NCI-H1048 (cell line): ENCODE measurements at regions not wholly inside any gene's neighbourhood (a gene's known extent, or its start where the extent isn't known, plus 50 kb on each side); places are given as distances from the start of the nearest gene placed in this dataset.
"Not testable (repeated sequence)": the region's sequence is repeated elsewhere in the genome, so short reads cannot be mapped to it uniquely, and the experiment has no call there.

Experiments
- DNase-seq: peaks from one replicate; lab custom pipeline; 2025; lab: John Stamatoyannopoulos, UW

DNA sequence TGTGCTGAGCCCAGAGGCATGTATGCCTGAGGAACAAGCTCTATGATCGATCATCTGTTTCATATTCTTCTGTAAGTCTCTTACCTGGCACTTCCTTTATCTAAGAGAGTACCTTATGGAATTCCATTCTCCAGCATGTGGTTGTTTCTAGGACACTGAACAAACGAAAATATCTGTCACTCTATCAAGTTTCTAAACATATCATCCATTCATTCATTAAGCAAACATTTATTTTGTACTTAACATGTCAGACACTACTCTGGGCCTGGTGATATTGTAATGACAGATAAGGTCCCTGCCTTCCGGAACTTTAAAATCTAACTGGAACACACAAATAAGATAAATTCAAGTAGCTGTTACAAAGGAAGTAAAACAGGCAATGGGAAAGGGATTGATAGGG, 477.1 kb downstream of the IGSF11 start:
- DNase-seq = no peak

DNA sequence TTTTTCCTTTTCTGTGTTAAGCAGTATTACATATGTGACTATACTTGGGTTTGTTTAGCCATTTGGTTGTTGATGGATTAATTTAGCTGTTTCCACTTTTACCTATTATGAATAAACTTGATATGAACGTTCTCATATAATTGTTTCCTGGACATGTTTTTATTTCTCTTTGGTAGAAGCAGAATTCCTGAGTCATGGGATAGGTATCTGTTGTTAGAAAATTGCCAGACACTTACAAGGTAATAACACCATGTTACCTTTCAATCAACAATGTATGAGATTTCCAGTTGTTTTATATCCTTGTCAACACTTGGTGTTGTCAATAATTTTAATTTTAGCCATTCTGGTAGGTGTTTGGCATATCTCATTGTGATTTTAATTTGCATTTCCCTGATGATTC, 475.4 kb downstream of the IGSF11 start:
- no peak for DNase-seq

DNA sequence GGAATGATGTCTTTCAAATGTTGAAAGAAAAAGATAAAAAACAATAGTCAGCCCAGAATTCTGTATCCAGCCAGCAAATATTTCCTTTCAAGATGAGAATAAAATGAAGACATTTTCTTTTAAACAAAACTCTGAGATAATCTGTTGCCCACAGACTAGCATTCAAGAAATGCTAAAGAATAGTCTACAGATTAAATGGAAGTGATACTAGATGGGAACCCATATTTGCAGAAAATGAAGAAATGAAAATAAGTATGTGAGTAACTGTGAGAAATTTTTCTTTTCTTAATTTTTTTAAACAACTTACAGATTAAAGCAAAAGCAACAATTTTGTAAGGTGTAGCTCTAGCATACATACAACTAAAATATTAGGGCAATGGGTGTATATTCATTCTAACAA, 469.8 kb downstream of the IGSF11 start:
- DNase-seq = no peak

DNA sequence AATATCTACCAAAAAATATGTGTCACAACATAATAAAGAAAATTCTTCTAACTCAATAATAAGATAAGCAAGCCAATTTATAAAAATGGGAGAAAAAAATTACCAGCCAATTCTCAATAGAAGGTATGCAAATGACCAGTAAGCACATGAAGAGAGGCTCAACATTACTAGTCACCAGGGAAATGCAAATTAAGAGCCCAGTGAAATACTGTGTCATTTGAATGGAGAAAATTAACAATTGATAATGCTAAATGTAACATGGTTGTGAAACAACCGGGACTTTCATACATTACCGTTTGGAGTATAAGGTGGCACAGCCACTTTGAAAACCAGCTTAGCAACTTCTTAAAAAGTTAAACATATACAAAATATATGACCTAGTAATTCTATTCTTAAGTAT, 460.7 kb downstream of the IGSF11 start:
- DNase-seq = peak; percentile 45

DNA sequence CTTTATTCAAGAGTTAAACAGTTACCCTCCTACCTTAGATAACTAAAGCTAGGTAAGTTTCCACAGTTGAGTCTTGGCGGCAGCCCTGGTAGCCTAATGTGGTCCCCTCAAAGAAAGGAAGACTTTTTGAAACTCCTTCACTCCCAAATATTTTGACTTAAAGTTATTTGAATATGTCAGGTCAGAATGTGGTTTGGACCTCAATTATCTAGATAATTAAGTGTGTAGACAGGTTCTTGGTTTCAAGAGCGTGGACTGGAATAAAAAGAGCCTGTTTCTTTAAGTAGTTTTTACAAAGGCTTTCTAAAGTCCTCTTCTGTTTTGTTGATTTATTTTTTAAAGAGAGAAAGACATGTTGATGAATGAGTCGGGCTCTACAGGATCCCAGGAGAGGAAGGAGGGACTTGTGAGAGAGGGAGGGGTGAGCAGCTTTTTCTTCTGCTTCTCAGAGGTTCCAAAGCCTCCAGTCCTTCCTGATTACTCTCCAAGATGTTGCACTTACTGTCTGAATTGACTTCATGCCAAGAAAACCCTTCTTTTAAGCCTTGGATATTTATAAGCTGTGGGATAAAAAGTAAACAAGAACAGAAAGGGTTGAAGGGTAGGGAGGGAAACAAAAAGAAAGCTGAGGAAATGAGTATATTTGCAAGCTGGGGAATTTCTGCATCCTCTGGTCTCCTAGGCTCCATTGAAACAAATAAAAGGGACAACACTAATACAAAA, 457.4 kb downstream of the IGSF11 start:
- no peak for DNase-seq

DNA sequence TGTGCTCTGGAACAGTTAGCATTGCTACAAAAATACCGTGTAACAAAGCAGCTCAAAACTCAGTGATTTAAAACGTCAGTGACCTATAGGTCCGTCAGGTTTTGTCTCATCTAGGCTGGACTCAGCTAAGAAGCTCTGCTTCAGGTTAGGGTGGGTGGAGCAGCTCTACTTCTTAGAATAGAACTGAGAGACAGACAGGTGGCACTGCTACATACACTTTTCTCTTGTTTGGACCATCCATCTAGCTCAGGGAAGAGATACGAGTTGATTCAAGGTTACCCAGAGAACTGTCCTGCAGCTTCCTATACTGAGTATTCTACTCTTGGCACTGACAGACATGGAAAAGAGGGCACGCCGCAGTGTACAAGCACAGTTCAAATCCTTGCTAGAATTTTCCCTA, 456.1 kb downstream of the IGSF11 start:
- no peak for DNase-seq

DNA sequence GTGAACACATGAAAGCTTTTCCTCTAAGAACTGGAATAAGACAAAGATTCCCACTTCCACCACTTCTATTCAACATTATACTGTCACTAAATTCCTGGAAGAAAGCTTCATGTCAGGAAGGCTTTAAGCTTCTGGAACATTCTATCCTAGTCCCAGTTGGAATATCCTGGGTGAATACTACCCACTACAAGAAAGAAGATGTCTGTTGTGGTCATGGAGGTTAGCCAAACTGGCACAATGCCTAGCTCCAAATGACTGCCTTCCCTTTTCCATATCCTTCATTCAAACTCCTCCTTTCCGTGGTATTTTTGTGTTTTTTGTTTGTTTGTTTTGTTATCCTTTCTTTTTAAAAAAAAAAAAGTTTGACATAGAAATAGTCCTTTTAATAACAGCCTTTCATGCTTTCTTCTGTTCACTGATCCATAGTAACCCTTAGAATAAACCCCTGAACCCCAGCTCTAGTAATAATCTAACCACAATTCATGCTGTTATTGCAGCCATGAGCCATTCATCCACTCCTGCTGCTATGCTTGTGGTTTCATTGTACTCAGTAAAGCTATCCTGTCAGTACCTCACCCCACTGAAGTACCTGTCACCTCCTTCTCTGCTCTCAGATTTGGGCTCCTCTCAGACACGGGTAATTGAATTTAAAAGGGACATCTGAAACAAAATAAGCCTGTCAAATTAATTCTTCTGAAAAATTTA, 447.5 kb downstream of the IGSF11 start:
- no peak for DNase-seq

DNA sequence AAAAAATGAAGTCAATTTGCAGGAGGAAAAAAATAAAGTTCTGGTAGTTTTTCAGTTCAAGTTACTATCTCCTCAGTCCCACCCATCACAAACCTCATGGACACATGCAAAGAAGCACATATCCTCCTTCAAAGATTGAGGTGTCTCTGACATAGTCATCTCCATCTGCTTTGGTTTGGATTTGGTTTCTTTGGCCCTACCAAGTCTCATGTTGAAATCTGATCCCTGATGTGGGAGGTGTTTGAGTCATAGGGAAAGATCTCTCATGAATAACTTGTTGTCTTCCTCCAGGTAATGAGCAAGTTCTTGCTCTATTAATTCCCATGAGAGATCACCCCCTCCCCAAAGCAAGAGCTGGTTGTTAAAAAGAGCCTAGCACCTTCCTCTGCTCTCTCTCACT, 446.8 kb downstream of the IGSF11 start:
- no peak for DNase-seq

DNA sequence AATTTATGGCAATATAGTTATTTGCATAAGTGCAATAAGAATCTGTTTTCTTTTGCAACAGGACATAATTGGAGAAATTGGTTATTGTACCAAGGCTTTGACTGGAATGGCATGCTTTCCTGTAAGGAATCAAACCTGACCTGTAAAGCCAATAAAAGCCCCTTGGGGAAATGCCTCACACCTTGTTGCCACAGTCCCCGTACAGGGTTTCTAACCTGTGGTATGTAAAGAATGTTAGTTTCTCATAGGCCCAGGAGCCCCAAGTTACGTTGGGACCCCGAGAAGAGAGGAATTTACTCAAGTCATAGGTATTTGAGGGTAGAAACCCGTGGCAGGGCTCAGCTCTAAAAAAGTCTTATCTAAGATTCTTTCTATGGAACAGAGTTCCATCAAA, 441.4 kb downstream of the IGSF11 start:
- DNase-seq = no peak

DNA sequence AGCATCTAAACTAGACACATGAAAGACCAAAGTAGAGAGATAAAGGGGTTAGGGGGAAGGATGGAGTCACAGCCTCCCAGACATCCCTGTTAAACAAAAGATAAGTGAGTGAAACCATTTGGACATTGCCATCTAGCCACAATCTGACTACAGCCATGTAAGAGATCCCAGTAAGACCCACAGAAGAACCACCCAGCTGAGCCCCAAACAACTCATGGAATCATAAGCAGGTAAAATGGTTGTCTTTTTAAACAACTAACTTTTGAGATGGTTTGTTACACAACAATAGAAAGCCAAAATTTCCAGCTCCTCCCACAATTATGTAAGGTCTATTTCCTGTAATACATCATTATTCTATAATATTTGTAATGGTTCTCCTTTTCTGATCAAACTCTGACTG, 437.5 kb downstream of the IGSF11 start:
- DNase-seq = no peak

DNA sequence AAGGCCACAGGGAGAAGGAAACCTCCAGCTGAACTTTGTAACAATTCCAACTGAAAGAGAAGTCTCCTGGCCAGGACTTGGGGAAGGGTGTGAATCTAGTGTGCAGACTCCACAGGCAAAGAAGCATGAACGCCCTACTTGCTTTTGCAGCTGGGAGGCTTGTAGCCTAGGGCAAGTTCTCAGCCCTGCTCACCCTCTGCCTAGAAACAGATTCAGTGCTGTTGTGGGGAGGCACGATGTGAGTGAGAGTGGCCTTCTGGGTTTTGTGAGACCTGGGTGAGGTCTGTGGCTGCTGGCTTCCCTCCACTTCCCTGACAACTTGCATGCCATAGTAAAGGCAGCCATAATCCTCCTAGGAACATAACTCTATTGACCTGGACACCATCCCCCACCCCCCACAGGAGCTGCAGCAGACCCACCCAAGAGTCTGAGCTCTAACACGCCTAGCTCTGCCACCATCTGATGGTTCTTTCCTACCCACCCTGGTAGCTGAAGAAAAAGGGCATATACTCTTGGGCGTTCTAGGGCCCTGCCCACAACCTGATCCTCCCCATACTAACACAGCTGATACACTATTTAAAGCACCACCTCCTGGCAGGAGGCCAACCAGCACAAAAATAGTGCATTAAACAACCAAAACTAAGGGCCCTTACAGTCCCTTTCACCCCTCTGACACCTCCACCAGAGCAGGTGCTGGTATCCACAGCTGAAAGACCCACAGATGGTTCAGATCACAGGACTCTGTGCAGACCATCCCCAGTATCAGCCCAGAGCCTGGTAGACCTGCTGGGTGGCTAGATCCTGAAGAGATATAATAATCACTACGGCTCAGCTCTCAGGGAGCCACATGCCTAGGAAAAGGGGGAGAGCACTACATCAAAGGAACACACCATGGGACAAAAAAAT, 426.5 kb downstream of the IGSF11 start:
- no peak for DNase-seq

DNA sequence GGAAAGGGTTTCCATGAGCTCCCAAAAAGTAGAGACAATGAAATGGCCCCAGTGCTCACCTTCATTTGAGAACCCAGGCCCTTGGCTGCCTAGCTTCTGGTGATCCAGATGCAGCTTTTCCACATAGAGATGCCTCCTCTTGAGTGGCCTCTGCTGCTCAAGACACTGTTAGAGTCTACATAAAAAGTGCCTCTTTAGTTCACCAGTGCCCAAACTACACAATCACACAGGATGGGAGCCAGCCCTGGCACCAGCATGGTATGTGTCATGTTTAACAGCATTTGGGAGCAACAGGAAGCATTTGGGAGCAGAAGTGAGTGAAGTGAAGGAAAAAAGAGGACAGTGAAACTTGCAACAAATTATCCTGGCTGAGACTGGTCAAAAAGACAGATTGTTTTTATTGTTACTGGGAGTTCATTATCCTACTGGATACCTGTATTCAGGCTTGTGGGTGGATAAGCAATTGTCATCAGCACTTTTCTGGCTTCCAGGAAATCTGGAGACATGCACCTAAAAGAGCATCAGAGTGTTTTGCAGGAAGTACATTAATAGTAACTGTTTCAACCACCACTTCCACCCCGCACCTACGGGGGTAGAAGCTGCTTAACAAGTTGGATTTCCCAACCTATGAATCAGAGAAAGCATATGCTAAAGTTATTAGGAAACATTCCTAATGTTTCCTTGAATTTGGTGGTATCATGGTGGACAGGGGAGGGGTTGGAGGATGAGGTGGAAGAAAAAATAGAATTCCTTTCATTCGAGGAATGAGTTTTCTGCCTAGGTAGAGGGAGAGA, 416.2 kb downstream of the IGSF11 start:
- no peak for DNase-seq

DNA sequence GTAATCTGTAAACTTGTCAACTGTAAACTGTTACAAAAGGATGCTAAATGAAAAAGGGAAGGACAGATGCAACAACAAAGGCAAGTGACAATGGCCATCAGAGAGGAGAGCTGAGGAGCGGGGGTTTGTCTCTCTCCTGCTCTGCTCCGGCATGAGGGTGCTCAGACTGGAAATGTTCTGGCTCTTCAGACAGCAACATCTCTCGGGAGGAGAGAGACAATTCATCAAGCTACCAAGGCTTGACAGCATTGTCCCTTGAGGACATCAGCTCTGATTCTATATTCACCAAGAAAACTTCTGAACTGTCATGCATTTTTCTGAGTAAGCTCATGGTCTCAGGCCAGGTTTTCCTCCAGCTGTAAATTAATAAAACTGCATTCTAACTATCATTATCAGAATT, 408.2 kb downstream of the IGSF11 start:
- DNase-seq = no peak

DNA sequence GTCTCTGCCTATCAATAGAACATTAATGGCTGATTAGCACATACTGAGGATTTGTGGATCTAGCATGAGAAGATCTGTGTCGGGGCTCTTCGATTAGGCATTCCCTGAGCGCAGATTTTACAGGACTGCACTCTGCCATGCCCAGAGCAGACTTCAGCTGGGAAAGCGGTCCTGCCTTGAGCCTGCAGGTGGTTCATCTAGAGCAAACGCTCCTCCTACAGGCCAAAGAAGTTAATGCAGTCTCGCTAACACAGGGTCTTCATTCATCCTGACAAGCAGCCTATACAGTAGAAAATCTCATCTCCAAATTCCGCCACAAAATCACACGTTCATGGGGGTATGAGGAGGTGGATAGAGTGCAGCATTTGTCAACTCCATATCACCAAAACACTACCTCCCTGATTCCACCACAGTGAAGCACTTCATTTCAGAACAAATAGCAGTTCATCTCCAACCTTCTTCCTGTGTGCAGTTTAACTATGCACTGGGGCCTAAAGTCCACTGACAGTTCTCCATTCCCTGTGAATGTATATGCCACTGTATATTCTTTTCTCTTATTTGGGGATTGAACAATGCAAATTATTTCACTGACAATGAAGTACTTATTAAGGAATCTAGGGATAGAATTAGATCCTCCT, 405.8 kb downstream of the IGSF11 start:
- DNase-seq = peak; percentile 51

DNA sequence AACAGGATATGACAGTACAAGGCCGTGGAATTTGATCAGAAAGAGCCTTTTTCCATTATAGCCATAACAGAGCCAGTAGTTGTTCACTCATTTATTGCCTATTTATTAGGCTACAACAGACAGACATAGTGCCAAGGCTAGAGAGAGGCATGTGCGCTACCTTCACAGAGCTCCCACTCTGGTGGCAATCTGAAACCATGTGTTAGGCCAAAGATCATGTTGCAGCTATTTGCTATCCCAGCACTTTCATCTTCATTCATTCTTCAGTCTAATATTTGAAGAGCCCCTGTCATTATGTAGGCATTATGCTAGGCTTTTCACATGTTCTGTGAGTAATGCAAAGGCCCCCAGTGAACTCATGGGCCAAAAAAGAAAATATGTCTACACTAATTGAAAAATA, 404.8 kb downstream of the IGSF11 start:
- no peak for DNase-seq

DNA sequence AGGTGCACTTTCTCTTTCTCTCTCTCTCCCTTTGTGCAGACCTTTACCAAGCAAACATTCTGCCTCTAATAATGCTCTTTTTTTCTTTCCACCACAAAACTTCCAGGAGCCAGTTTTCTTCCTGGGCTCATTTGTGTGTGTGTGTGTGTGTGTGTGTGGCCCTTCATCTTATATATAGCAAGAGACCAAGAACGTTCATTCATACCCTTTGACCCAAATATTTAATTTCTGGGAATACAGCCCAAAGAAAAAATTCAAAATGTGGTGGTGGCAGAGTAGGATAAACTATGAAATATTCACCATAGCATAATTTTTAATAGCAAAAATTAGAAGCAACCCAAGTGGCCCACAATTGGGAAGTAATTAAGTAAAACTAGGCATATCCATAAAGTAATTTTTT, 398.9 kb downstream of the IGSF11 start:
- no peak for DNase-seq

DNA sequence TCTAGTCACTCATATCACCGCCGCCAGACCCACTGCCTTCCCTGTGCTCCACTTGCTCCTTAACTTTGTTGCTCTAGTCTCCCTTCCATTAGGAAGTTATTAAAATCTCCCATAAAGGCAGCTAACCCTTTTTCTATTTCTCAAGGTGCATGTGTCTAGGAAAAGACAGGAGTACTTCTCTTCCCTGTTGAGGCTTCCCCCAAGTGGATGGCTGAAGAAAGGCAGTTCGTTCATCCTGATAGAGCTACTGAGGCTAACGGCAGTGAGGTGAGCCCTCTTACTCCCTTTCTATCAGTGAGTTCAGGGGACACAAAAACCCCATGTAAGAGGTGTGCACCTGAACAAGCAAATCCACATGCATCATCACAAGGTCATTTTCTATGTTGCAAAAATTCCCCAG, 397.8 kb downstream of the IGSF11 start:
- no peak for DNase-seq

DNA sequence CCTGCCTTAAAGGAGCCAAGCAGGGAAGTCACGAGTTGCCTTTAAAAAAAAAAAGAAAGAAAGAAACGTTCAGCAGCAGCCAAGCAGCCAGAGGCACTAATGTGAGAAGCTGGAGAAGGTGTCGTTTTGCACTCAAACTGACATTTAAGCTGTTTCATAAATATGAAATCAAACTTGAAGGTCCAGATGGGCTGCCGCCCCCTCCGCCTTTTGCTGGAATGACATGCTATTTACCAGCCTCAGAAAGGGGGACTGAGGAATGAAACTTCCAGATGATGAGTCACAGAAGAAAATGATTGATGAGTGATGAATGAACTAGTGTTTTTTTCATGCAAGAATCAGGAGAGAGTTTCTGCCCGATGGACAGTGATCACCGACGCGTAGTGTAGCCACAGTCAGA, 396.8 kb downstream of the IGSF11 start:
- DNase-seq = no peak

DNA sequence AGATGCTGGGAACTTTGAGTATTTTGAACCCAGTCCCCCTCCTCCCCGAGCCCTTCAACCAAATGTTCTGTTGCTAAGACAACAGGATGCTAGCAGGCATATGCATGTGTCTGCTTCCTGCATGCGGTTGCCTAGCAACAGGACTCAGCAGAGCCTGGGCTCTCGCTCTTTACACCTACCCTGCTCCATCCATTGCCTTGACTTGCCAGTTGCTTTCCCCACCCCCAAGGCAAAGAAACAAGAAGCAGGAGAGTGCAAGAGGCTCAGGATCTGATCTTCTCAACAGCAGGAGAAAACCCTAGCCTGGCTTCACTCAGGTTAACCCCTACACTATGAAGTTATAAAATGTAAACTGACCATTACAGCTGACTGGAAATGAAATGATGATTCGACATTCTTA, 393.0 kb downstream of the IGSF11 start:
- no peak for DNase-seq

DNA sequence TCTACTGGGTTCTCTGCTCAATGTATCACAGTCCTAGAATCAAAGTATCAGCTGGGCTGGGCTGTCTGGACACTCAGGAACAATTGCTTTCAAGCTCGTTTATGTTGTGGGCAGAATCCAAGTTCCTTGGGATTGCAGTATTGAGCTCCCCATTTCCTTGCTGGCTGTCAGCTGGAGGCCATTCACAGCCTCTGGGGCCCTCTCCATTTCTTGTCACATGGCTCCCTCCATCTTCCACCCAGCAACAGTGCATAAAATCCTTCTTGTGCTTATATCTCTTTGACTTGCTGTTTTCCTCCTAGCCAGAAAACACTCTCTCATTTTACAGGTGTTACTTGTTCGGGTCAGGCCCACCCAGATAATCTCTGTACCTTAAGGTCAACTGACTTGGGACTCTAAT, 363.5 kb downstream of the IGSF11 start:
- no peak for DNase-seq

DNA sequence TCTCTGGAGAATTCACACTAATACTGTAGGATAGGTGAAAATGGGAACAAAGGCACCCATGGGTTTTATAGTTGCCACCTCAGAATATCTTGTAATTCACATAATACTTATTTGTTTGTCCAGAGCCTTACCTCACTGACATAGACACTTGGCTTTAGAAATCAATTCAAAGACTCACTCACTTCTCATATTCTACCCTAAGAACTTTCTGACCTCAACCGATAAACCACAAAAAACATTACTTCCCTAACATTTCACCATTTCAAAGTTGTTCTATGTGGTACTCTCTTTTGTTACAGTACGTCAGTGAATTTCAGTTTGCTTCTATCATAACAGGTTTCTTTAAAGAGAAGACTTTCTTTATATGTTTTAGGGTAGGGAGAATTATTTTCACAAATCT, 359.3 kb downstream of the IGSF11 start:
- DNase-seq = no peak

DNA sequence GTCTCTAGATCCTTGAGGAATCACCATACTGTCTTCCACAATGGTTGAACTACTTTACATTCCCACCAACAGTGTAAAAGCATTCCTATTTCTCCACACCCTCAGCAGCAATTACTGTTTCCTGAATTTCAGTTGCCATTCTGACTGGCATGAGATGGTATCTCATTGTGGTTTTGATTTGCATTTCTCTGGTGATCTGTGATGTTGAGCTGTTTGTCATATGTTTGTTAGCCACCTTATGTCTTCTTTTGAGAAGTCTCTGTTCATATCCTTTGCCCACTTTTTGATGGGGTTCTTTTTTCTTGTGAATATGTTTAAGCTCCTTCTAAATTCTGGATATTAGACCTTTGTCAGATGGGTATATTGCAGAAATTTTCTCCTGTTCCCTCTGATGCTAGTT, 356.0 kb downstream of the IGSF11 start:
- not testable (repeated sequence) for DNase-seq
